Activated T-helper 1 cell treated with Interleukin-2 at 50 U/mL for 16 hours (primary cell): ENCODE measurements at regions not wholly inside any gene's neighbourhood (a gene's known extent, or its start where the extent isn't known, plus 50 kb on each side); places are given as distances from the start of the nearest gene placed in this dataset.
"Not testable (repeated sequence)": the region's sequence is repeated elsewhere in the genome, so short reads cannot be mapped to it uniquely, and the experiment has no call there.

ENCODE experiments used
- DNase-seq: peaks from one replicate; pipeline ENCODE4 v3.0.0-alpha.2; 2020; ENCODE audit warnings: low read depth

- DNase-seq = no peak
These were observed 234.6 kb upstream of the AFF2 start for GRCh38 chrX:148265829-148266228.

DNA sequence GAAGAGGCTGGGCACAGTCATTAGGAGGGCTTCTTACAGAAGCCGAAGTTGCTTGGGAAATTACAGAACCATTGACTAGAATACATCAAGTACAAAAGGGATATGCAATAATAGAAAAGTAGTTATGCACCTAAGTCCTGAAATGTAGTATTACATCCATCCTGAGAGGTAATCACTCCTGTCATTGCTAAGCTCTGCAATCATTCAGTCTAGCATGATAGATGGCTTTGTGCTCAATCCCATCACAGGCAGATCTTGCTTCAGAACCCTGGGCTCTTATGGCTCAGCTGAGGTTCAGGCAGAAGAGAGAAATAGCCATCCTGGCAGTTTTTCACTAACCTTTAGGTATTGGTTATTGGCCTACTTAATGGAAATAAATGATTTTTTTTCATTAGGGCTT lies 231.7 kb upstream of the AFF2 start:
- DNase-seq = no peak

DNA sequence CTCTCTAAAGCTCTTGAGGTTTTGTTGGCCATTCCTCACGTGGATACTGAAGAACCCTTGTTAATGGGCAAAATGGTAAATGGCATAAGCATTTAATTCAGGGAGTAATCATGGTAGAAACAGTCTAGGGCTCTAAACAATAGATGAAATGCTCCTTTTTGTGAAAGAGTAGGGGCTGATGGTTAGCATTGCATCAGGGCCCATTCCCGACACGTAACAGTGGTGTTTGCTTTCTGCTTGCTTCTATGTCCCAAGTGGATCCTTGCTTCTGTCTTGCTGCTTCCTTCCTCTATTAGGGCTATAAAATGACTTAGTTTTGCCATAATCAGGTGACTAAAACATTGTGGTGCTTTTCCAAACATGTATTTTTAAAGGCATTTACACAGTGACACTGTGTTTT lies 230.9 kb upstream of the AFF2 start:
- no peak for DNase-seq

- DNase-seq = no peak
These were observed 229.9 kb upstream of the AFF2 start for GRCh38 chrX:148270499-148270898.

- DNase-seq = no peak
These were observed 229.2 kb upstream of the AFF2 start for GRCh38 chrX:148271263-148271662.

DNA sequence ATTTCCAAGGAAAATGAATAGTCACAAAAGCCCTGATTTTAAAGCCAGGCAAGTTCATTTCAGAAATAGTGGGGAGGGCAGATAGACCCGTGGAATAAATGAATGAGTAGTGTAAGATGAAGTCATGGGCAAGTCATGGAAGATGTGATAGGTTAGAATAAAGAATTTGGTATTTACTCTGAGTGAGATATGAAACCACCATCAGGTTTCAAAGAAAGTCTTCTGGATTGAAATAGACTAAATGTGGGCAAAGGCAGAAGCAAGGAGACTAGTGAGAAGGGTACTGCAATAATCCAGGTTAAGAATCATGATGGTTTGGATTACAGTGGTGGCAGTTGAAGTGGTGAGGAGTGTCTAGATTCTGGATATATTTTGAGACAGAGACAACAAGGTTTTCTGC lies 218.5 kb upstream of the AFF2 start:
- DNase-seq = no peak

DNA sequence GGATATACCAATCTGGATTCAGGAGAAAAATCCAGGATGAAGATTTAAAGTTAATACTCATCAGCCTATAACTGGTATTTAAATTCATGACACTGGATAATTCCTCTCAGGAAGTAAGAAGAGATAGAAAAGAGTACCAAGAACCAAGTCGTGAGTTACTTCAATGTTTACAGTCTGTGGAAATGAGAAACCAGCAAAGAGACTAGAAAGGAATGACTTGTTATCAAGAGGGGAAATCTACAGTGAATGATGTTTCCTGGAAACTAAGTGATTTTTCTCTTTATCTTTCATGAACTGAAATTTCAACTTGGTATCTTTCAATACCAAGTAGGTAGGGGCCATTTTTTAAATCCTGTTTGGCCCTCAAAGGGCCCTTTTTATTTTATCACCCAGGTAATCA lies 217.9 kb upstream of the AFF2 start:
- no peak for DNase-seq

DNA sequence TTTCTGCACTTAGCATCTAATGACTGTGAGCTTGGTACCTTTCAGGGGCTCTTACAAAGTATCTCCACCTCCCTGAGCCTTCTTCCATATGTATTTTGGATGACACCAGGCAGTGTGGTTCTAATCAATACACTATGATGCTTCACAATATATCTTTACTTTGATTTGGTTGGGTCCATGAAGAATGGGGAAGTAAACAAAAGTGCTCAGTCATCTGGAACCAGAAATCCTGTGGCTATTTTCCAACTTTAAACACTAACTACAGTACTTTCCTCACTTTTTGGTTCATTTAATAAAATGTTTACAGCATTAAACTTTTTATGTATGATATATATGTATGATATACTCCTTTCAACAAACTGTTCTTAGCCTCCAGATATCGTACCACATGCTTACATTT lies 216.4 kb upstream of the AFF2 start:
- DNase-seq = no peak

- no peak for DNase-seq
These were observed 215.6 kb upstream of the AFF2 start for GRCh38 chrX:148284821-148285220.

- no peak for DNase-seq
These were observed 212.0 kb upstream of the AFF2 start for GRCh38 chrX:148288451-148288850.

GRCh38 chrX:148290041-148290440 lies 210.4 kb upstream of the AFF2 start:
- no peak for DNase-seq

GRCh38 chrX:148290931-148291330 lies 209.5 kb upstream of the AFF2 start:
- DNase-seq = no peak

DNA sequence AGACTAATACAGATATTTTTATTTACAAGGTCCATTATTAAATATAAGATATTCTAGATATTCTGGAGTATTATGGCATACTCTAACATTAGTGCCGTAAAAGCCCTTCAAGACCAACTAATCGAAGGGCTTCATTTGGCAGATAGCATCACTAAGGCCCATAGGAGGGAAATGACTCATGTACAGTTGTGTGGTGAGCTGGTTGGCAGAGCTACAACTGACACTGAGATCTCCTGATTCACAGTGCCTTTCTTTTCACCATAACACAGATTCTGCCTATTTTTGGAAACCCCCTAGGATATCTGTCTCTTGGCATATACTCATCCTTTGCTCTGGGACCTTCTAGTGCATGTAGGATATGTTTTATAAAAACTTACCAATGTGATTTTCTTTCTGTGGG lies 201.7 kb upstream of the AFF2 start:
- no peak for DNase-seq

GRCh38 chrX:148305214-148305613 lies 195.2 kb upstream of the AFF2 start:
- not testable (repeated sequence) for DNase-seq

DNA sequence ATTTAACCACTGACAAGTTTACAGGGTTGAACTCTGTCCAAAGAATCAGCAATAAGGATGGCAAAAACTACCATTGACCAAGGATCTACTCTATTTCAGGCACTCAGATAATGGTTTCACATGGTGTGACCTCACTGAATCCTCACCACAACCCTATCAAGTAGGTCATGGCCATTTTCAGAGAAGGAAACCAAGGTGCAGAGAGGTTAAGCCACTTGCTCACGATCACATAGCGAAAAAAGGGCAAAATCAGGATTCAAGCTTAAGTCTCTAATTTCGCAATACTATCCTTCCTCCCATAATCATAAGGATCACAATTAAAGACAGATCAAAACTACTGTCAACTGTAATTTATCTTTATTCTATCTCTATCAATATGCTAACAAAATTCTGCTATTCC lies 191.0 kb upstream of the AFF2 start:
- no peak for DNase-seq

DNA sequence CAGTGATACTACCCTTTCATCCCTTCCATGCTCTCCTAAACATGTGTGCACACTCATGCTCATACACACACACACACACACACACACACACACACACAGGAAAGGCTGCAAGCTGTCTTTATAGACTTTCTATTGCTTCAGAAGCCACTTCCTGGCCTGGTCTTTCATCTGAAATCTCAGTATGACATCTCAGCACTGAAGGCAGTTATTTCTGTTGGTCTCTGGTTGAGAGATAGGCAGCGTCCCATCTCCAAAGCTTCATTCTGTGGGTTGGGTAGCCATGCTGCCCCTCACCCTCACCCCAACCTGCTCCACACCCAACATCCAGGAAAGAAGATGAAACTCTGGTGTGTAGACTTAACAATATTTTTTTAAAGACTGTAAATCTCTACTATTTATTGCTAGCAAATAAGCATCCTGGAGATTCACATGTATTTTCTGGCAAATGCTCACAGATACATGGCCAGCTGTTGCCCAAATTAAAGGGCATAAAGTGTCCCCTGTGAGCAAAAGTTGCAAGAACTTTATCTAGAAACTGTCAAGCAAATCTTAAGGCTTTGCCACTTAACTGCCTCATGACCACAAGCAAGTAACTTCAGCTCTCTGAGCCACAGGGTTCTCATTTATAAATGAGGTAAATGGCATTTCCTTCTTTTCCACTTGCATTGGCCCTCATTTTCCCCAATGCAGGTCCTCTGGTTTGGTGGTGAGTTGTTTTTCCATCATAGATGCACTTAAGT lies 189.8 kb upstream of the AFF2 start:
- DNase-seq = peak; percentile 29

DNA sequence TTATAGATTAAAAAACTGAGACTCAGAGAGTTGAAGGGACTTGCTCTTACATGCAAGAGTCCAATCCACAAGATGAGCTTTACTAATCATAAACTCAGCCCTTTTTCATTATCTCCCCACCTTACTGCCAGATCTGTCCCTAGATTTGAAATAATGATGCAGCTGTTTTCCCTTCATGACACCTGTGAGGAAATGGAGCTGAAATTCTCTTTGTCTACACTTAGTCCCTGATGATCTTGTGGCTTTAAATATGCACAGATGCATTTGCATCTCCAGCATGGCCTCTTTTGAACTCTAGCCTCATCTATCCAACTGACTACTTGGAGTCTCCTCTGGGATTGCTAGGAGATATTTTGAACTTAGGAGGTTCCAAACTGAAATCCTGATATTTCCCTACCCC lies 188.9 kb upstream of the AFF2 start:
- DNase-seq = no peak

- DNase-seq = no peak
These were observed 185.5 kb upstream of the AFF2 start for GRCh38 chrX:148314876-148315275.

DNA sequence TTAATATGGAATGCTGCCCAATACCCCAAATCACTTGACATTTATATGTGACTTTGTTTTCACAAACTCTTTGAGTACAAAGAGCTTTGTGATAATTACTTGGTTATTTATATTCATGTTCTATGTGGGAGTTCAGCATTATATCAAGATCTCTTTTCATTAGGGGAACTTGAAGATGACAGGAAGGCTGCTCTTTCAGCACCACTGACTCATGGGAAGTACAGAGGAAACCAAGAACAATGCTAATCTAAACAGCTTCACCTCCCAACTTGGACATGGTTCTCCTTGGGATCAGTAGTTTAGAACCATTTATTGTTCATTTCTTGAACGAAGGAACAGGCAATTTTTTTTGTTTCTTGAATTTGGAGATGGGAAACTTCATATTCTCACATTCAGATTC lies 184.0 kb upstream of the AFF2 start:
- DNase-seq = no peak

DNA sequence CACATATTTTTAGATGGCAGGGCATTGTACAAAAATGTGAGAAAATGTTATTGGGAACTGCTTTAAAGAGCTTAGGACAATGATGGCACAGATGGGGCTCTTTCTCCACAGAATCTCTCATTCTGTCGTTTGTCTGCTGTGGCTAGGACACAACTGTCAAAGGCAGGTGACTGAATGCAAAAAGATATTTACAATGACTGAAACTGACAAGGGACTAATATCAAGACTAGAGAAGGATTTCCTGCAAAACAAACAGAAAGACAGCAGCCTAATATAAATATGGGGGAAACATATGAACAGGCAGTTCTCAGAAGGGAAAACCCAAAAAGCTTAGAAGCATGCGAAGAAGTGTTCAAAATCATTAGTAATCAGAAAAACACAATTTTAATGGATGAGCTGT lies 177.5 kb upstream of the AFF2 start:
- DNase-seq = no peak

GRCh38 chrX:148333989-148334388 lies 166.4 kb upstream of the AFF2 start:
- no peak for DNase-seq

- DNase-seq = no peak
These were observed 162.5 kb upstream of the AFF2 start for GRCh38 chrX:148337873-148338272.

GRCh38 chrX:148354916-148355315 lies 145.5 kb upstream of the AFF2 start:
- DNase-seq = no peak

DNA sequence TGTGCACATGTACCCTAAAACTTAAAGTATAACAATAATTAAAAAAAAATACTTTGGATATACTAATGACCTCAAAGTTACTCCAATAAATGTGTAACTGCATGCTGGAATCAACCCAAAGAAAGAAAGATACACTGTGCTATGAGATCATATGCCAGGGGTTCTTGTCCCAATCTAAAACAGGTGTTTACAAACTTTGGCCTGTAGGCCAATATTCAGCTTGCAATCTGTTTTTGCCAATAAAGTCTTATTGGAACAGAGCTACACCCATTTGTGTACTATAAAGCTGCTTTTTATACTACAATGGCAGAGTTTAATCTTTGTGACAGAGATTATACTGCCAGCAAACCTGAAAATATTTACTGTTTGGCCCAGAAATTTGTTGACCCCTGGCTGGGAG lies 138.8 kb upstream of the AFF2 start:
- DNase-seq = no peak
